ENCODE measurements at regions not wholly inside any gene's neighbourhood (a gene's known extent, or its start where the extent isn't known, plus 50 kb on each side); places are given as distances from the start of the nearest gene placed in this dataset.

GRCh38 chr13:59261928-59262488, 901.7 kb downstream of the DIAPH3 start:
- H3K36me3 ChIP-seq (replicated peaks in 1 of 2; ENCODE audit: control insufficient read depth in 1 of 2, insufficient read depth in 2 of 2, low read length in 2 of 2): no peaks in the 10 kb centered on the region
- no TSS peak for BruUV-seq (replicated peaks)
- CTCF ChIA-PET (ENCODE audit: low intra/inter-chr PET ratio, low total read pairs): no interaction called here
- TF ChIP-seq STAG1 (CRISPR knock-in tag; IDR thresholded peaks at IDR 0.05): peak; percentile 51
- TF ChIP-seq NFATC3 (CRISPR knock-in tag; IDR thresholded peaks at IDR 0.05): no peak
- FAIRE-seq: no peak
- peak; percentile 4 for DNase-seq (ENCODE audit: low spot score)
- no peak overlapping the region for H3K4me2 ChIP-seq (ENCODE audit: low read depth, low read length)
- no peaks in the 10 kb centered on the region for H3K9me3 ChIP-seq (ENCODE audit: low read length)
- intact Hi-C loops (cut with micrococcal nuclease; ENCODE audit: unreplicated experiment) (no loop called here), in situ Hi-C loops (cut with HindIII; ENCODE audit: extremely low pct_ligation_motif_present, low pct_unique_long_range_greater_than_20kb) (no loop called here)
- H3K27ac ChIP-seq (ENCODE audit: extremely low read length, insufficient read depth, low read length): no peak overlapping the region
- H3K27me3 ChIP-seq (ENCODE audit: control insufficient read depth in 1 of 2, insufficient read depth in 2 of 2, low read length in 2 of 2): no peaks in the 10 kb centered on the region
- 4% methylated on average over 4 of the region's 4 CpGs for WGBS (ENCODE audit: low lambda C conversion rate)
- no peak overlapping the region for H3K4me3 ChIP-seq (replicated peaks in 1 of 3; ENCODE audit: insufficient read depth in 1 of 3, low read depth in 2 of 3, low read length in 3 of 3)
- no peak overlapping the region for H2AFZ ChIP-seq (ENCODE audit: low read length)
- no peaks in the 10 kb centered on the region for H3K4me1 ChIP-seq (ENCODE audit: insufficient read depth, low read length)
- no peaks in the 10 kb centered on the region for H3K79me2 ChIP-seq (ENCODE audit: insufficient read depth, low read length)
- no peak for ATAC-seq
- no peaks in the 10 kb centered on the region for H4K20me1 ChIP-seq (ENCODE audit: insufficient read depth, low read length)
- POLR2A ChIA-PET: no interaction called here
- no peak overlapping the region for H3K9ac ChIP-seq (ENCODE audit: insufficient read depth, low read depth, low read length)

- H3K9me3 ChIP-seq (ENCODE audit: low read length): no peaks in the 10 kb centered on the region
- no TSS peak for BruUV-seq (replicated peaks)
- CTCF ChIA-PET (ENCODE audit: low intra/inter-chr PET ratio, low total read pairs): no interaction called here
- H3K4me2 ChIP-seq (ENCODE audit: low read depth, low read length): no peak overlapping the region
- H3K36me3 ChIP-seq (replicated peaks in 1 of 2; ENCODE audit: control insufficient read depth in 1 of 2, insufficient read depth in 2 of 2, low read length in 2 of 2): no peaks in the 10 kb centered on the region
- no peak overlapping the region for H3K27ac ChIP-seq (ENCODE audit: extremely low read length, insufficient read depth, low read length)
- no peak for DNase-seq (ENCODE audit: low spot score)
- no peak for ATAC-seq
- no peak overlapping the region for H2AFZ ChIP-seq (ENCODE audit: low read length)
- POLR2A ChIA-PET: no interaction called here
- no peak overlapping the region for H3K9ac ChIP-seq (ENCODE audit: insufficient read depth, low read depth, low read length)
- no peak for FAIRE-seq
- intact Hi-C loops (cut with micrococcal nuclease; ENCODE audit: unreplicated experiment): no loop called here
- no peaks in the 10 kb centered on the region for H3K27me3 ChIP-seq (ENCODE audit: control insufficient read depth in 1 of 2, insufficient read depth in 2 of 2, low read length in 2 of 2)
- in situ Hi-C loops (cut with HindIII; ENCODE audit: extremely low pct_ligation_motif_present, low pct_unique_long_range_greater_than_20kb): no loop called here
- H3K4me3 ChIP-seq (replicated peaks in 1 of 3; ENCODE audit: insufficient read depth in 1 of 3, low read depth in 2 of 3, low read length in 3 of 3): no peak overlapping the region
- no peaks in the 10 kb centered on the region for H4K20me1 ChIP-seq (ENCODE audit: insufficient read depth, low read length)
- no peaks in the 10 kb centered on the region for H3K79me2 ChIP-seq (ENCODE audit: insufficient read depth, low read length)
- H3K4me1 ChIP-seq (ENCODE audit: insufficient read depth, low read length): no peaks in the 10 kb centered on the region
- no peak for TF ChIP-seq SOX6 (IDR thresholded peaks at IDR 0.05)
- no peak for TF ChIP-seq SOX6 (CRISPR knock-in tag; IDR thresholded peaks at IDR 0.05)
- TF ChIP-seq HIC2 (CRISPR knock-in tag; IDR thresholded peaks at IDR 0.05; ENCODE audit: low read depth): no peak
- no peak for TF ChIP-seq KMT2A (CRISPR knock-in tag; IDR thresholded peaks at IDR 0.05)
- no peak for TF ChIP-seq SMAD3 (CRISPR knock-in tag; IDR thresholded peaks at IDR 0.05)
- no peak for TF ChIP-seq ZNF10 (CRISPR knock-in tag; IDR thresholded peaks at IDR 0.05; ENCODE audit: borderline replicate concordance, low read depth)
- no peak for TF ChIP-seq GMEB2 (CRISPR knock-in tag; IDR thresholded peaks at IDR 0.05; ENCODE audit: low read depth)
- no peak for TF ChIP-seq TFDP2 (CRISPR knock-in tag; IDR thresholded peaks at IDR 0.05)
- no peak for TF ChIP-seq HOXA3 (CRISPR knock-in tag; IDR thresholded peaks at IDR 0.05)
- TF ChIP-seq ZNF281 (CRISPR knock-in tag; IDR thresholded peaks at IDR 0.05; ENCODE audit: borderline replicate concordance): no peak
- TF ChIP-seq NR1H2 (CRISPR knock-in tag; IDR thresholded peaks at IDR 0.05; ENCODE audit: borderline replicate concordance, low read depth): no peak
Measured at GRCh38 chr13:59263531-59263930, 900.2 kb downstream of the DIAPH3 start.

Data from HepG2 (cell line).